MG63 (cell line): ENCODE measurements at regions not wholly inside any gene's neighbourhood (a gene's known extent, or its start where the extent isn't known, plus 50 kb on each side); places are given as distances from the start of the nearest gene placed in this dataset.
"Not testable (repeated sequence)": the region's sequence is repeated elsewhere in the genome, so short reads cannot be mapped to it uniquely, and the experiment has no call there.

ENCODE experiments used
- DNase-seq: peaks from one replicate; pipeline ENCODE4 v3.0.0-alpha.2; 2020
- H3K27me3 ChIP-seq: fragments of 250-450 bp; sonication (Bioruptor Pico); 2 replicates; pipeline ENCODE4 v1.5.1; 2020; ENCODE audit warnings: mild to moderate bottlenecking, moderate library complexity
- H3K36me3 ChIP-seq: fragments of 250-450 bp; sonication (Bioruptor Pico); 2 replicates; pipeline ENCODE4 v1.5.1; 2020; ENCODE audit warnings: mild to moderate bottlenecking, moderate library complexity
- H3K4me3 ChIP-seq: fragments of 250-450 bp; sonication (Bioruptor Pico); 2 replicates; pipeline ENCODE4 v1.5.1; 2020; ENCODE audit warnings: mild to moderate bottlenecking, moderate library complexity
- H3K9me3 ChIP-seq: fragments of 250-450 bp; sonication (Bioruptor Pico); 2 replicates; pipeline ENCODE4 v1.5.1; 2020; ENCODE audit warnings: mild to moderate bottlenecking, moderate library complexity

GRCh38 chr14:57150449-57150848 lies 118.3 kb downstream of the EXOC5 start:
- no peak for DNase-seq
- Histone ChIP-seq H3K27me3 (no peaks in the 10 kb centered on the region), H3K4me3 (no peak overlapping the region), H3K9me3 (no peaks in the 10 kb centered on the region), H3K36me3 (no peaks in the 10 kb centered on the region)

DNA sequence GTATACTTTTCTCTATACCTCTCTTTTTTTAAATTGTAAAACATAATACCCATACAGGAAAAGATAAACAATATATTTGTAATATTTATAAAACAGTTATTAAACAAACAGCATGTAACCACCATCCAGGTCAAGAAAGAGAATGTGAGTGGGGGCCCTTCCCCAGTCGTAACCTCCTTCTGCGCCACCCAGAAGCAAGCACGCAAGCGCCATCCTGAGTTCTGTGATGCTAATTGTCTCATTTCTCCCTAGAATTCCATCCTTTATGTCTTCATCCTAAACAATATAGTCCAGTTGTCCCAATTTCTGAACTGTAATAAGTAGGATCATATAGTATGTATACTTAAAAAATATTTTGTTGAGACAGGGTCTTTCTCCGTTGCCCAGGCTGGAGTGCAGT lies 129.5 kb downstream of the EXOC5 start:
- no peak for DNase-seq
- H3K9me3 ChIP-seq, result no peaks in the 10 kb centered on the region
- no peaks in the 10 kb centered on the region for H3K36me3 ChIP-seq
- no peak overlapping the region for H3K4me3 ChIP-seq
- H3K27me3 ChIP-seq, result no peaks in the 10 kb centered on the region

DNA sequence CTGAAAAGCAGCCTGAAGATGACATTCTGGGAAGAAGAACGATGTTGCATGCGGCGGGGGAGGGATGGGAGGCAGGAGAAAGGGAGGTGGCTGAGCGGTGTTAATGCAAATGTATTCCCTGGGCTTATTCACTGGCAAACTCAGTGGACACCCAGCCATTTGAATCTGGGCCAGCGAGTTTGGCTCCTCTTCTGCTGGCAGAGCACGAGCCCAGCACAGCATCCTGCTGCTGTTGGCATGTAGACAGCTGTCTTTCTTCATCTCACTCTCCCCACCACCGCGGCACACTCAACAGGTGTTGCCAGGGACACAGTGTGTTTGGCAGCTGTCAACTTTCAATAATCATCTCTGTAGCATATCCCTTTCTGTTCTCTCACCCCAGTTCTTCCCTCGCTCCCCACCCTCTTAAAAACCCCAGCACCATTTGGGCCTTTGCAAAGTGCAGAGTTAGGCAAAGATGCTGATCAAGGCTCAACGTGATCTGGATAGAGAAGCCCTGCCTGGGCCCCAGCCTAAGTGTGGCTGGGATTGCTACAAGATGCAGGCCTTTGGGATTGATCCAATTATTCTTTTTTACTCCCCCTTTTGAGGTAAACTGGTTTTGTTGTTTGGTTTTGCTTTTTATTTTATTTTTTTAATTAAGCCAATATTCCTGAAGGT lies 131.9 kb downstream of the EXOC5 start:
- Histone ChIP-seq H3K36me3 (no peaks in the 10 kb centered on the region), H3K9me3 (no peaks in the 10 kb centered on the region), H3K27me3 (no peaks in the 10 kb centered on the region), H3K4me3 (no peak overlapping the region)
- peak; percentile 43 for DNase-seq

GRCh38 chr14:57127809-57128208 lies 140.9 kb downstream of the EXOC5 start:
- not testable (repeated sequence) for H3K27me3 ChIP-seq, H3K4me3 ChIP-seq, H3K9me3 ChIP-seq, H3K36me3 ChIP-seq, DNase-seq

DNA sequence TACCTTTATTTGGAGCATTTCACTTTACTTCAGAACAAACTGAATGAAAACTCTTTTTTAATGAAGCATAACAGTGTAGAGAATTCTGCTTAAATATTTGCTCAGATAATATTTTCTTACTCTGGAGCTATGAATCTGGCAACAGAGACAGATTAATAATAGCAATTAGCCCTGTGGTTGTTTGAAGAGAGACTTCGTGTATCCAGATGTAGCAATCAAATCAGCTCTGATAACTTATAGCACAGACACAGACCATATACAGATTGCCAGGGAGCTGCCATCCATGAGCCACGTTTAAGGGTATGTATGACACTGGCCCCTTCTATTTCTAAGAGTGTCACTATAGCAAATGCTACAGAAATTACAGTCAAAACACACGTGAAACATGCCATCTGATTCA lies 146.6 kb downstream of the EXOC5 start:
- Histone ChIP-seq H3K36me3 (no peaks in the 10 kb centered on the region), H3K9me3 (no peaks in the 10 kb centered on the region), H3K4me3 (no peak overlapping the region), H3K27me3 (no peaks in the 10 kb centered on the region)
- no peak for DNase-seq

GRCh38 chr14:57112072-57112807 lies 156.5 kb downstream of the EXOC5 start:
- H3K27me3 ChIP-seq, H3K4me3 ChIP-seq, H3K9me3 ChIP-seq, H3K36me3 ChIP-seq, DNase-seq: not testable (repeated sequence)

- H3K4me3 ChIP-seq, H3K27me3 ChIP-seq, H3K36me3 ChIP-seq, H3K9me3 ChIP-seq, DNase-seq: not testable (repeated sequence)
Measured at GRCh38 chr14:57110411-57110810, 158.3 kb downstream of the EXOC5 start.

GRCh38 chr14:57091030-57091608 lies 177.6 kb downstream of the EXOC5 start:
- DNase-seq, result no peak
- Histone ChIP-seq H3K4me3 (no peak overlapping the region), H3K36me3 (no peaks in the 10 kb centered on the region), H3K9me3 (no peaks in the 10 kb centered on the region), H3K27me3 (no peaks in the 10 kb centered on the region)

GRCh38 chr14:57089901-57090300 lies 178.8 kb downstream of the EXOC5 start:
- DNase-seq, result no peak
- Histone ChIP-seq H3K36me3 (no peaks in the 10 kb centered on the region), H3K27me3 (no peaks in the 10 kb centered on the region), H3K4me3 (no peak overlapping the region), H3K9me3 (no peaks in the 10 kb centered on the region)

GRCh38 chr14:57087841-57088240 lies 180.9 kb downstream of the EXOC5 start:
- Histone ChIP-seq H3K4me3 (no peak overlapping the region), H3K9me3 (no peaks in the 10 kb centered on the region), H3K27me3 (no peaks in the 10 kb centered on the region), H3K36me3 (no peaks in the 10 kb centered on the region)
- no peak for DNase-seq

GRCh38 chr14:57086271-57087162 lies 182.2 kb downstream of the EXOC5 start:
- DNase-seq, result no peak
- Histone ChIP-seq H3K36me3 (no peaks in the 10 kb centered on the region), H3K9me3 (no peaks in the 10 kb centered on the region), H3K4me3 (no peak overlapping the region), H3K27me3 (no peaks in the 10 kb centered on the region)

- Histone ChIP-seq H3K27me3 (no peaks in the 10 kb centered on the region), H3K4me3 (no peak overlapping the region), H3K9me3 (no peaks in the 10 kb centered on the region), H3K36me3 (no peaks in the 10 kb centered on the region)
- no peak for DNase-seq
Measured at GRCh38 chr14:57085801-57086200, 182.9 kb downstream of the EXOC5 start.

- no peaks in the 10 kb centered on the region for H3K36me3 ChIP-seq
- DNase-seq, result no peak
- H3K4me3 ChIP-seq, result no peak overlapping the region
- no peaks in the 10 kb centered on the region for H3K9me3 ChIP-seq
- H3K27me3 ChIP-seq, result no peaks in the 10 kb centered on the region
Measured at GRCh38 chr14:57085043-57085442, 183.7 kb downstream of the EXOC5 start.

DNA sequence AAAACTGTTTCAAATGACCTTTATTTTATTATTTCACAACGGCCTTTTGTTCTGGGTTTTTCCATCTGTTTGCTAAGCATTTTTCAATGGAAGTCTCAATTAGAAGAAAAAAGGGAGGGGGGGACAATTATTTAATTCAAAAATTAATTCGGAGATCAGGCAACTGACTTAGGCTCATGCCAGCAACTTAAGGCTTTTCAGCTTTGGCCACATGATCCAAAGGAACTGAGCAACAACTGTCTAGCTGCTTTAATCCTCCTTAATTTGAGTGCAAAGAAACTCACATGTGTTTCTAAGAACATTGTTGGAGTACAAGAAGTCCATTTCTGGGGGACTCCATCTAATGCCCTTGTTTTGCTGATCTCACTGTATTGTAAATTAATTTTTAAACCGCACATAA lies 188.0 kb downstream of the EXOC5 start:
- H3K36me3 ChIP-seq, result no peaks in the 10 kb centered on the region
- H3K9me3 ChIP-seq, result no peaks in the 10 kb centered on the region
- H3K27me3 ChIP-seq, result no peaks in the 10 kb centered on the region
- no peak for DNase-seq
- no peak overlapping the region for H3K4me3 ChIP-seq

- Histone ChIP-seq H3K4me3 (no peak overlapping the region), H3K36me3 (no peaks in the 10 kb centered on the region), H3K27me3 (no peaks in the 10 kb centered on the region; the same call in 1 of the 2 replicates), H3K9me3 (no peaks in the 10 kb centered on the region)
- DNase-seq, result no peak
Measured at GRCh38 chr14:57078054-57078453, 190.7 kb downstream of the EXOC5 start.

GRCh38 chr14:57073986-57074385 lies 194.7 kb downstream of the EXOC5 start:
- Histone ChIP-seq H3K9me3 (no peaks in the 10 kb centered on the region), H3K27me3 (no peaks in the 10 kb centered on the region; the same call in 1 of the 2 replicates), H3K36me3 (no peaks in the 10 kb centered on the region), H3K4me3 (no peak overlapping the region)
- no peak for DNase-seq

GRCh38 chr14:57071639-57072038 lies 197.1 kb downstream of the EXOC5 start:
- Histone ChIP-seq H3K4me3 (no peak overlapping the region), H3K27me3 (peaks cover 2% of the 10 kb centered on the region; the same call in 1 of the 2 replicates), H3K9me3 (no peaks in the 10 kb centered on the region), H3K36me3 (no peaks in the 10 kb centered on the region)
- no peak for DNase-seq
